ENCODE measurements at regions not wholly inside any gene's neighbourhood (a gene's known extent, or its start where the extent isn't known, plus 50 kb on each side); places are given as distances from the start of the nearest gene placed in this dataset.

DNA sequence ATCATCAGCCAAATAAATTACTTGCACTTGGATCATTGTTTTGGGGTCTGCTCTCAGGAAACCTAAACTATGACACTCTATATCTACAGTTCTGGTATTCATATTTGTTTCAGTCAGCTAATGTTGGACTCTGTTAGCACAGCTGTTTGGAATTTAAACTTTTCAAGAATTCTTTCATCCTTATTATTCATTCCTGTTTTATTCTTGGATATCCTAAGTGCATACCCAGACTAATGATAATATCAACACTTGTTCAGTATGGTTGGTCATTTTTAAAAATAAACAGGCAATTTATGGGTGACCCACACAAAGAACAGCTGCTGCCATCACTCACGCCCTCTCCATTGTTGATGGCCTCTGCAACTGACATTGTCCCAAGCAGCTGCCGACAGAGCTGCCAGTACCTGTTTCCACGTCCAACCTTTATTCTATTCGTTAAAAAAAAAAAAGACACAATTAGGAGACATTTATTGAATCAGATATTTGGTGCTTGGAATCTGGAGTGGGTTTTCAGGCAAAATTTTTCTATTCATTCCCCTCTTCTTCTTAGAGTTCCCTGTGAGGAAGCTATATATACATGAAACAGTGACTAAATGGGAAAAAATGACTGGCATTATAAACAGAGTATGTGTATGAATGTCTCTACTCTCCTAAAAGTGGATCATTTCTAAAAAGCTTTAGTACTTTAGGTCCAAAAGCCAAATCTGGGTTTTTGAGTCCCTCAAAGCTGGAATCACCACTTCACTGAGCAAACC, 252.1 kb upstream of the NAV3 start:
- H3K36me3 ChIP-seq (ENCODE audit: control insufficient read depth, insufficient read depth, low read length), result no peaks in the 10 kb centered on the region
- no peak overlapping the region for H3K9ac ChIP-seq (ENCODE audit: insufficient read depth in 1 of 2, low read depth in 2 of 2, low read length in 2 of 2)
- H3K4me2 ChIP-seq (ENCODE audit: insufficient read depth, low read length), result no peak overlapping the region
- H4K20me1 ChIP-seq (replicated peaks; ENCODE audit: control insufficient read depth, insufficient read depth, low read length), result no peaks in the 10 kb centered on the region
- H3K4me3 ChIP-seq, result no peak overlapping the region
- no peak overlapping the region for H3K27ac ChIP-seq (ENCODE audit: extremely low read depth, low read depth, low read length)
- ATAC-seq (no peak), DNase-seq (ENCODE audit: extremely low read depth in 1 of 4, low spot score in 3 of 4) (no peak), FAIRE-seq (no peak)
- intact Hi-C loops (cut with micrococcal nuclease) (no loop called here), in situ Hi-C loops (cut with MboI) (no loop called here)
- H3K4me1 ChIP-seq (replicated peaks in 1 of 2; ENCODE audit: control insufficient read depth in 2 of 2, insufficient read depth in 2 of 2, low read length in 2 of 2), result no peaks in the 10 kb centered on the region
- no peaks in the 10 kb centered on the region for H3K9me1 ChIP-seq (ENCODE audit: control insufficient read depth, insufficient read depth, low read length)
- CTCF ChIA-PET (ENCODE audit: low intra/inter-chr PET ratio), result no interaction called here
- no peaks in the 10 kb centered on the region; the same call in 1 of the 2 replicates for H3K9me3 ChIP-seq (replicated peaks; ENCODE audit: control insufficient read depth, insufficient read depth, low read depth, low read length)
- H3K79me2 ChIP-seq (ENCODE audit: control insufficient read depth, insufficient read depth, low read length), result no peaks in the 10 kb centered on the region
- no peaks in the 10 kb centered on the region for H3K27me3 ChIP-seq (ENCODE audit: control insufficient read depth in 2 of 2, insufficient read depth in 2 of 2, low read length in 2 of 2)
- POLR2A ChIA-PET, result no interaction called here
- no peak overlapping the region for H2AFZ ChIP-seq (ENCODE audit: low read depth, low read length)
- TF ChIP-seq GATAD2A (IDR thresholded peaks at IDR 0.05) (no peak), MYBL2 (IDR thresholded peaks at IDR 0.05; ENCODE audit: low read depth) (no peak), MYBL2 (CRISPR knock-in tag; IDR thresholded peaks at IDR 0.05; ENCODE audit: borderline replicate concordance) (no peak), ATF1 (CRISPR knock-in tag; IDR thresholded peaks at IDR 0.05) (no peak), ATF1 (tag; IDR thresholded peaks at IDR 0.05) (no peak)
- TF ChIP-seq, protein P1, sequence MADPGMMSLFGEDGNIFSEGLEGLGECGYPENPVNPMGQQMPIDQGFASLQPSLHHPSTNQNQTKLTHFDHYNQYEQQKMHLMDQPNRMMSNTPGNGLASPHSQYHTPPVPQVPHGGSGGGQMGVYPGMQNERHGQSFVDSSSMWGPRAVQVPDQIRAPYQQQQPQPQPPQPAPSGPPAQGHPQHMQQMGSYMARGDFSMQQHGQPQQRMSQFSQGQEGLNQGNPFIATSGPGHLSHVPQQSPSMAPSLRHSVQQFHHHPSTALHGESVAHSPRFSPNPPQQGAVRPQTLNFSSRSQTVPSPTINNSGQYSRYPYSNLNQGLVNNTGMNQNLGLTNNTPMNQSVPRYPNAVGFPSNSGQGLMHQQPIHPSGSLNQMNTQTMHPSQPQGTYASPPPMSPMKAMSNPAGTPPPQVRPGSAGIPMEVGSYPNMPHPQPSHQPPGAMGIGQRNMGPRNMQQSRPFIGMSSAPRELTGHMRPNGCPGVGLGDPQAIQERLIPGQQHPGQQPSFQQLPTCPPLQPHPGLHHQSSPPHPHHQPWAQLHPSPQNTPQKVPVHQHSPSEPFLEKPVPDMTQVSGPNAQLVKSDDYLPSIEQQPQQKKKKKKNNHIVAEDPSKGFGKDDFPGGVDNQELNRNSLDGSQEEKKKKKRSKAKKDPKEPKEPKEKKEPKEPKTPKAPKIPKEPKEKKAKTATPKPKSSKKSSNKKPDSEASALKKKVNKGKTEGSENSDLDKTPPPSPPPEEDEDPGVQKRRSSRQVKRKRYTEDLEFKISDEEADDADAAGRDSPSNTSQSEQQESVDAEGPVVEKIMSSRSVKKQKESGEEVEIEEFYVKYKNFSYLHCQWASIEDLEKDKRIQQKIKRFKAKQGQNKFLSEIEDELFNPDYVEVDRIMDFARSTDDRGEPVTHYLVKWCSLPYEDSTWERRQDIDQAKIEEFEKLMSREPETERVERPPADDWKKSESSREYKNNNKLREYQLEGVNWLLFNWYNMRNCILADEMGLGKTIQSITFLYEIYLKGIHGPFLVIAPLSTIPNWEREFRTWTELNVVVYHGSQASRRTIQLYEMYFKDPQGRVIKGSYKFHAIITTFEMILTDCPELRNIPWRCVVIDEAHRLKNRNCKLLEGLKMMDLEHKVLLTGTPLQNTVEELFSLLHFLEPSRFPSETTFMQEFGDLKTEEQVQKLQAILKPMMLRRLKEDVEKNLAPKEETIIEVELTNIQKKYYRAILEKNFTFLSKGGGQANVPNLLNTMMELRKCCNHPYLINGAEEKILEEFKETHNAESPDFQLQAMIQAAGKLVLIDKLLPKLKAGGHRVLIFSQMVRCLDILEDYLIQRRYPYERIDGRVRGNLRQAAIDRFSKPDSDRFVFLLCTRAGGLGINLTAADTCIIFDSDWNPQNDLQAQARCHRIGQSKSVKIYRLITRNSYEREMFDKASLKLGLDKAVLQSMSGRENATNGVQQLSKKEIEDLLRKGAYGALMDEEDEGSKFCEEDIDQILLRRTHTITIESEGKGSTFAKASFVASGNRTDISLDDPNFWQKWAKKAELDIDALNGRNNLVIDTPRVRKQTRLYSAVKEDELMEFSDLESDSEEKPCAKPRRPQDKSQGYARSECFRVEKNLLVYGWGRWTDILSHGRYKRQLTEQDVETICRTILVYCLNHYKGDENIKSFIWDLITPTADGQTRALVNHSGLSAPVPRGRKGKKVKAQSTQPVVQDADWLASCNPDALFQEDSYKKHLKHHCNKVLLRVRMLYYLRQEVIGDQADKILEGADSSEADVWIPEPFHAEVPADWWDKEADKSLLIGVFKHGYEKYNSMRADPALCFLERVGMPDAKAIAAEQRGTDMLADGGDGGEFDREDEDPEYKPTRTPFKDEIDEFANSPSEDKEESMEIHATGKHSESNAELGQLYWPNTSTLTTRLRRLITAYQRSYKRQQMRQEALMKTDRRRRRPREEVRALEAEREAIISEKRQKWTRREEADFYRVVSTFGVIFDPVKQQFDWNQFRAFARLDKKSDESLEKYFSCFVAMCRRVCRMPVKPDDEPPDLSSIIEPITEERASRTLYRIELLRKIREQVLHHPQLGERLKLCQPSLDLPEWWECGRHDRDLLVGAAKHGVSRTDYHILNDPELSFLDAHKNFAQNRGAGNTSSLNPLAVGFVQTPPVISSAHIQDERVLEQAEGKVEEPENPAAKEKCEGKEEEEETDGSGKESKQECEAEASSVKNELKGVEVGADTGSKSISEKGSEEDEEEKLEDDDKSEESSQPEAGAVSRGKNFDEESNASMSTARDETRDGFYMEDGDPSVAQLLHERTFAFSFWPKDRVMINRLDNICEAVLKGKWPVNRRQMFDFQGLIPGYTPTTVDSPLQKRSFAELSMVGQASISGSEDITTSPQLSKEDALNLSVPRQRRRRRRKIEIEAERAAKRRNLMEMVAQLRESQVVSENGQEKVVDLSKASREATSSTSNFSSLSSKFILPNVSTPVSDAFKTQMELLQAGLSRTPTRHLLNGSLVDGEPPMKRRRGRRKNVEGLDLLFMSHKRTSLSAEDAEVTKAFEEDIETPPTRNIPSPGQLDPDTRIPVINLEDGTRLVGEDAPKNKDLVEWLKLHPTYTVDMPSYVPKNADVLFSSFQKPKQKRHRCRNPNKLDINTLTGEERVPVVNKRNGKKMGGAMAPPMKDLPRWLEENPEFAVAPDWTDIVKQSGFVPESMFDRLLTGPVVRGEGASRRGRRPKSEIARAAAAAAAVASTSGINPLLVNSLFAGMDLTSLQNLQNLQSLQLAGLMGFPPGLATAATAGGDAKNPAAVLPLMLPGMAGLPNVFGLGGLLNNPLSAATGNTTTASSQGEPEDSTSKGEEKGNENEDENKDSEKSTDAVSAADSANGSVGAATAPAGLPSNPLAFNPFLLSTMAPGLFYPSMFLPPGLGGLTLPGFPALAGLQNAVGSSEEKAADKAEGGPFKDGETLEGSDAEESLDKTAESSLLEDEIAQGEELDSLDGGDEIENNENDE (IDR thresholded peaks at IDR 0.05; ENCODE audit: low read depth, low read length), result no peak
- TF ChIP-seq, protein P2, sequence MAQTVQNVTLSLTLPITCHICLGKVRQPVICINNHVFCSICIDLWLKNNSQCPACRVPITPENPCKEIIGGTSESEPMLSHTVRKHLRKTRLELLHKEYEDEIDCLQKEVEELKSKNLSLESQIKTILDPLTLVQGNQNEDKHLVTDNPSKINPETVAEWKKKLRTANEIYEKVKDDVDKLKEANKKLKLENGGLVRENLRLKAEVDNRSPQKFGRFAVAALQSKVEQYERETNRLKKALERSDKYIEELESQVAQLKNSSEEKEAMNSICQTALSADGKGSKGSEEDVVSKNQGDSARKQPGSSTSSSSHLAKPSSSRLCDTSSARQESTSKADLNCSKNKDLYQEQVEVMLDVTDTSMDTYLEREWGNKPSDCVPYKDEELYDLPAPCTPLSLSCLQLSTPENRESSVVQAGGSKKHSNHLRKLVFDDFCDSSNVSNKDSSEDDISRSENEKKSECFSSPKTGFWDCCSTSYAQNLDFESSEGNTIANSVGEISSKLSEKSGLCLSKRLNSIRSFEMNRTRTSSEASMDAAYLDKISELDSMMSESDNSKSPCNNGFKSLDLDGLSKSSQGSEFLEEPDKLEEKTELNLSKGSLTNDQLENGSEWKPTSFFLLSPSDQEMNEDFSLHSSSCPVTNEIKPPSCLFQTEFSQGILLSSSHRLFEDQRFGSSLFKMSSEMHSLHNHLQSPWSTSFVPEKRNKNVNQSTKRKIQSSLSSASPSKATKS (CRISPR knock-in tag; IDR thresholded peaks at IDR 0.05), result no peak
- WGBS (ENCODE audit: insufficient coverage, low coverage, missing lambda C conversion rate), result 2% methylated on average over 4 of the region's 4 CpGs
- BruUV-seq (replicated peaks), result no TSS peak
